ENCODE measurements at regions not wholly inside any gene's neighbourhood (a gene's known extent, or its start where the extent isn't known, plus 50 kb on each side); places are given as distances from the start of the nearest gene placed in this dataset.
A peak's percentile ranks its signal among the peaks of the same experiment; 100 is the strongest.

DNA sequence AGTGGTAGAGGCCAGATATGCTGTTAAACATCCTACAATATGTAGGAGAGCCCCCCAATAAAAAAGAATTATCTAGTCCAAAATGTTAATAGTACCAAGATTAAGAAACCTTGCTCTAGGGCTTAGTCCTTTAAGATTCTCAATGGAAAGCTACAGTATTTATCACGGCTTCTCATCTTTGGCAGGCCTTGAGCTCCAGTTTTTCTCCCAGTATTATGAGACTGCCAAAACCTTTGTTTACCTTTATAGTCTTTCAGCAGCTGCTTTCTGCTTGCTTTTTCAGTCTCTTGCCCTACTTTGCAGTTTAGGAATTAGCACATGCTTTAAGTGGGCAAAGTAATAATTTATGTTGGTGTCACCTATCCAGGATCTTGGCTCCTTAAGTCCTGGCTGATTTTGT lies 59.7 kb downstream of the NHLRC1 start:
- CTCF ChIA-PET, result no interaction called here
- H3K27ac ChIP-seq, result no peak overlapping the region
- no peak overlapping the region for H3K4me2 ChIP-seq
- 0 out of 3 replicates have a peak, but pooled peaks cover 5% of the 10 kb centered on the region for H3K4me1 ChIP-seq
- POLR2A ChIA-PET, result no interaction called here
- TF ChIP-seq HDAC2 (IDR thresholded peaks at IDR 0.05) (no peak), RNF2 (IDR thresholded peaks at IDR 0.05; ENCODE audit: borderline replicate concordance, low read depth) (no peak), NFE2L2 (conservative IDR thresholded peaks at IDR 0.05; ENCODE audit: low read length) (no peak), POLR2A (IDR thresholded peaks at IDR 0.05; ENCODE audit: low read length) (no peak), CHD2 (IDR thresholded peaks at IDR 0.05; ENCODE audit: low read length, partially characterized antibody) (no peak), MYC (IDR thresholded peaks at IDR 0.05; ENCODE audit: borderline replicate concordance, low read length) (no peak), KDM5A (IDR thresholded peaks at IDR 0.05) (no peak), EP300 (IDR thresholded peaks at IDR 0.05) (no peak), HOXB13 (CRISPR knock-in tag; IDR thresholded peaks at IDR 0.05; ENCODE audit: low read depth) (no peak), USF2 (IDR thresholded peaks at IDR 0.05) (no peak), ZFP36 (IDR thresholded peaks at IDR 0.05; ENCODE audit: borderline replicate concordance, partially characterized antibody) (no peak), CHD4 (IDR thresholded peaks at IDR 0.05; ENCODE audit: borderline replicate concordance) (no peak), SMC3 (IDR thresholded peaks at IDR 0.05) (no peak), RCOR1 (IDR thresholded peaks at IDR 0.05; ENCODE audit: low read depth, low read length) (no peak), CBX8 (IDR thresholded peaks at IDR 0.05) (no peak)
- TF ChIP-seq, protein P1, sequence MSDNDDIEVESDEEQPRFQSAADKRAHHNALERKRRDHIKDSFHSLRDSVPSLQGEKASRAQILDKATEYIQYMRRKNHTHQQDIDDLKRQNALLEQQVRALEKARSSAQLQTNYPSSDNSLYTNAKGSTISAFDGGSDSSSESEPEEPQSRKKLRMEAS (IDR thresholded peaks at IDR 0.05), result no peak
- TF ChIP-seq, protein P2, sequence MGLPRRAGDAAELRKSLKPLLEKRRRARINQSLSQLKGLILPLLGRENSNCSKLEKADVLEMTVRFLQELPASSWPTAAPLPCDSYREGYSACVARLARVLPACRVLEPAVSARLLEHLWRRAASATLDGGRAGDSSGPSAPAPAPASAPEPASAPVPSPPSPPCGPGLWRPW (IDR thresholded peaks at IDR 0.05), result no peak
- DNase-seq (ENCODE audit: low read depth in 1 of 2, low spot score in 1 of 2) (no peak), ATAC-seq (no peak), FAIRE-seq (no peak)
- WGBS (ENCODE audit: missing lambda C conversion rate), result 38% methylated on average over 1 of the region's 1 CpG
- H3K9me3 ChIP-seq, result no peaks in the 10 kb centered on the region
- no peak overlapping the region for H3K4me3 ChIP-seq

GRCh38 chr6:18058429-18058828 lies 64.0 kb downstream of the NHLRC1 start:
- no peak for DNase-seq (ENCODE audit: low read depth in 1 of 2, low spot score in 1 of 2)
- Histone ChIP-seq H3K4me2 (no peak overlapping the region), H3K9me3 (no peaks in the 10 kb centered on the region), H3K27ac (no peak overlapping the region), H3K4me3 (no peak overlapping the region), H3K4me1 (peaks cover 15% of the 10 kb centered on the region; the same call in 1 of the 3 replicates)
- peak in 1 of 2 experiments; percentile 34; a peak in 2 of 6 replicates for ATAC-seq
- CTCF ChIA-PET, result no interaction called here
- POLR2A ChIA-PET, result no interaction called here
- TF ChIP-seq ESRRA (IDR thresholded peaks at IDR 0.05; ENCODE audit: borderline replicate concordance, low read length) (no peak), POLR2AphosphoS2 (conservative IDR thresholded peaks at IDR 0.05; ENCODE audit: low read length) (no peak), JUN (IDR thresholded peaks at IDR 0.05) (no peak), TFCP2L1 (CRISPR knock-in tag; IDR thresholded peaks at IDR 0.05) (no peak)
- 53% methylated on average over 5 of the region's 5 CpGs for WGBS (ENCODE audit: missing lambda C conversion rate)
- FAIRE-seq, result no peak

GRCh38 chr6:18055714-18056382 lies 66.6 kb downstream of the NHLRC1 start:
- H3K4me1 ChIP-seq, result peaks cover 15% of the 10 kb centered on the region; the same call in 1 of the 3 replicates
- no peak overlapping the region for H3K4me3 ChIP-seq
- no peak for DNase-seq (ENCODE audit: low read depth in 1 of 2, low spot score in 1 of 2)
- H3K27ac ChIP-seq, result 0 out of 6 replicates have a peak overlapping the region, but pooled peaks of 1 of the 2 experiments have one; percentile 21
- FAIRE-seq, result no peak
- ATAC-seq, result no peak
- 98% methylated on average over 4 of the region's 4 CpGs for WGBS (ENCODE audit: missing lambda C conversion rate)
- POLR2A ChIA-PET, result no interaction called here
- no peaks in the 10 kb centered on the region for H3K9me3 ChIP-seq
- TF ChIP-seq, protein P3, sequence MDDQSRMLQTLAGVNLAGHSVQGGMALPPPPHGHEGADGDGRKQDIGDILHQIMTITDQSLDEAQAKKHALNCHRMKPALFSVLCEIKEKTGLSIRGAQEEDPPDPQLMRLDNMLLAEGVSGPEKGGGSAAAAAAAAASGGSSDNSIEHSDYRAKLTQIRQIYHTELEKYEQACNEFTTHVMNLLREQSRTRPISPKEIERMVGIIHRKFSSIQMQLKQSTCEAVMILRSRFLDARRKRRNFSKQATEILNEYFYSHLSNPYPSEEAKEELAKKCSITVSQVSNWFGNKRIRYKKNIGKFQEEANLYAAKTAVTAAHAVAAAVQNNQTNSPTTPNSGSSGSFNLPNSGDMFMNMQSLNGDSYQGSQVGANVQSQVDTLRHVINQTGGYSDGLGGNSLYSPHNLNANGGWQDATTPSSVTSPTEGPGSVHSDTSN (IDR thresholded peaks at IDR 0.05), result no peak
- TF ChIP-seq CBX2 (IDR thresholded peaks at IDR 0.05; ENCODE audit: borderline replicate concordance, low read depth), result no peak
- TF ChIP-seq MYC (IDR thresholded peaks at IDR 0.05; ENCODE audit: borderline replicate concordance, low read length), result no peak
- TF ChIP-seq HOXB13 (CRISPR knock-in tag; IDR thresholded peaks at IDR 0.05; ENCODE audit: low read depth), result no peak
- TF ChIP-seq USF2 (IDR thresholded peaks at IDR 0.05), result no peak
- TF ChIP-seq POLR2AphosphoS2 (conservative IDR thresholded peaks at IDR 0.05; ENCODE audit: low read length), result no peak
- TF ChIP-seq, protein P1 (IDR thresholded peaks at IDR 0.05), result no peak
- no peak for TF ChIP-seq CEBPB (IDR thresholded peaks at IDR 0.05)
- no peak for TF ChIP-seq PHF8 (IDR thresholded peaks at IDR 0.05; ENCODE audit: borderline replicate concordance, low read depth)
- no peak for TF ChIP-seq HDAC2 (IDR thresholded peaks at IDR 0.05)
- TF ChIP-seq ZSCAN20 (CRISPR knock-in tag; IDR thresholded peaks at IDR 0.05), result no peak
- no peak for TF ChIP-seq TP53 (CRISPR knock-in tag; IDR thresholded peaks at IDR 0.05)
- no peak for TF ChIP-seq FOXS1 (CRISPR knock-in tag; IDR thresholded peaks at IDR 0.05)
- no peak for TF ChIP-seq RAD21 (conservative IDR thresholded peaks at IDR 0.05 in 1 of 2, IDR thresholded peaks at IDR 0.05 in 1 of 2)
- TF ChIP-seq ESRRA (IDR thresholded peaks at IDR 0.05; ENCODE audit: borderline replicate concordance, low read length), result no peak
- no peak for TF ChIP-seq ZC3H11A (IDR thresholded peaks at IDR 0.05)
- no peak for TF ChIP-seq NPAS2 (CRISPR knock-in tag; IDR thresholded peaks at IDR 0.05; ENCODE audit: borderline replicate concordance)
- TF ChIP-seq GATA3 (IDR thresholded peaks at IDR 0.05; ENCODE audit: borderline replicate concordance), result no peak
- TF ChIP-seq NFE2L2 (conservative IDR thresholded peaks at IDR 0.05; ENCODE audit: low read length), result no peak
- no peak for TF ChIP-seq HEYL (CRISPR knock-in tag; IDR thresholded peaks at IDR 0.05)
- no peak overlapping the region for H3K4me2 ChIP-seq
- CTCF ChIA-PET, result no interaction called here
